ENCODE measurements at regions not wholly inside any gene's neighbourhood (a gene's known extent, or its start where the extent isn't known, plus 50 kb on each side); places are given as distances from the start of the nearest gene placed in this dataset.

GRCh38 chr5:144680711-144681110, 510.0 kb downstream of the KCTD16 start:
- no peaks in the 10 kb centered on the region for H3K9me3 ChIP-seq (ENCODE audit: insufficient read depth, low read depth, low read length)
- no peaks in the 10 kb centered on the region for H3K27me3 ChIP-seq (ENCODE audit: insufficient read depth, low read length)
- WGBS (ENCODE audit: extremely low coverage, insufficient coverage, insufficient read length) = no CpG with 5 or more reads among the region's 1 CpG
- DNase-seq = no peak
- H3K9ac ChIP-seq (ENCODE audit: low read length) = no peak overlapping the region
- no peak overlapping the region for H2BK5ac ChIP-seq (ENCODE audit: low read depth, low read length, poor library complexity)
- no peaks in the 10 kb centered on the region for H3K79me1 ChIP-seq (ENCODE audit: low read length)
- no peak overlapping the region for H2AK5ac ChIP-seq (ENCODE audit: low read length)
- no peaks in the 10 kb centered on the region for H3K4me1 ChIP-seq (ENCODE audit: control insufficient read depth in 1 of 2, insufficient read depth in 2 of 2, low read length in 2 of 2)
- H3K4me3 ChIP-seq (ENCODE audit: low read depth, low read length) = no peak overlapping the region
- no peak overlapping the region for H4K91ac ChIP-seq (ENCODE audit: low read depth, low read length)
- no peak overlapping the region for H4K8ac ChIP-seq (ENCODE audit: low read depth, low read length)
- no peak overlapping the region for H3K18ac ChIP-seq (ENCODE audit: low read length)
- no peak overlapping the region for H3K4ac ChIP-seq (ENCODE audit: low read depth, low read length)
- no peak overlapping the region for H4K12ac ChIP-seq (ENCODE audit: low read depth, low read length)
- H3K4me2 ChIP-seq (ENCODE audit: low read length) = no peak overlapping the region
- H2AFZ ChIP-seq (ENCODE audit: insufficient read depth, low read length, poor library complexity) = no peak overlapping the region
- H3K36me3 ChIP-seq (ENCODE audit: control insufficient read depth in 1 of 2, insufficient read depth in 2 of 2, low read length in 2 of 2) = no peaks in the 10 kb centered on the region
- H3K14ac ChIP-seq (ENCODE audit: low read length) = no peak overlapping the region
- no peak overlapping the region for H3K27ac ChIP-seq (ENCODE audit: low read depth, low read length)
- no peak overlapping the region for H2BK12ac ChIP-seq (ENCODE audit: low read length)
- no peak overlapping the region for H3K23ac ChIP-seq (ENCODE audit: low read length)
- H3K79me2 ChIP-seq (ENCODE audit: control insufficient read depth, insufficient read depth, low read length, poor library complexity) = no peaks in the 10 kb centered on the region
- H2BK120ac ChIP-seq (ENCODE audit: insufficient read depth, low read length, poor library complexity) = no peak overlapping the region

- Histone ChIP-seq H4K8ac (ENCODE audit: low read depth, low read length) (no peak overlapping the region), H4K12ac (ENCODE audit: low read depth, low read length) (no peak overlapping the region), H3K18ac (ENCODE audit: low read length) (no peak overlapping the region), H3K23ac (ENCODE audit: low read length) (no peak overlapping the region), H3K9ac (ENCODE audit: low read length) (no peak overlapping the region), H3K79me2 (ENCODE audit: control insufficient read depth, insufficient read depth, low read length, poor library complexity) (no peaks in the 10 kb centered on the region), H4K91ac (ENCODE audit: low read depth, low read length) (no peak overlapping the region), H2AK5ac (ENCODE audit: low read length) (no peak overlapping the region), H3K4ac (ENCODE audit: low read depth, low read length) (no peak overlapping the region), H2BK120ac (ENCODE audit: insufficient read depth, low read length, poor library complexity) (no peak overlapping the region), H3K79me1 (ENCODE audit: low read length) (no peaks in the 10 kb centered on the region), H3K9me3 (ENCODE audit: insufficient read depth, low read depth, low read length) (no peaks in the 10 kb centered on the region), H2AFZ (ENCODE audit: insufficient read depth, low read length, poor library complexity) (no peak overlapping the region), H3K14ac (ENCODE audit: low read length) (no peak overlapping the region), H3K4me2 (ENCODE audit: low read length) (no peak overlapping the region), H3K4me1 (ENCODE audit: control insufficient read depth in 1 of 2, insufficient read depth in 2 of 2, low read length in 2 of 2) (no peaks in the 10 kb centered on the region), H2BK5ac (ENCODE audit: low read depth, low read length, poor library complexity) (no peak overlapping the region), H3K4me3 (ENCODE audit: low read depth, low read length) (no peak overlapping the region), H3K36me3 (ENCODE audit: control insufficient read depth in 1 of 2, insufficient read depth in 2 of 2, low read length in 2 of 2) (no peaks in the 10 kb centered on the region), H3K27ac (ENCODE audit: low read depth, low read length) (no peak overlapping the region), H2BK12ac (ENCODE audit: low read length) (no peak overlapping the region), H3K27me3 (ENCODE audit: insufficient read depth, low read length) (no peaks in the 10 kb centered on the region)
- no CpG with 5 or more reads among the region's 1 CpG for WGBS (ENCODE audit: extremely low coverage, insufficient coverage, insufficient read length)
- DNase-seq = no peak
These were observed 500.4 kb downstream of the KCTD16 start for GRCh38 chr5:144671066-144671465.

- no peak overlapping the region for H3K4me3 ChIP-seq (ENCODE audit: low read depth, low read length)
- H2BK120ac ChIP-seq (ENCODE audit: insufficient read depth, low read length, poor library complexity) = no peak overlapping the region
- H3K4ac ChIP-seq (ENCODE audit: low read depth, low read length) = no peak overlapping the region
- no peak overlapping the region for H3K14ac ChIP-seq (ENCODE audit: low read length)
- no peak overlapping the region for H2BK5ac ChIP-seq (ENCODE audit: low read depth, low read length, poor library complexity)
- no peak for DNase-seq
- WGBS (ENCODE audit: extremely low coverage, insufficient coverage, insufficient read length) = no CpG with 5 or more reads among the region's 2 CpGs
- H4K91ac ChIP-seq (ENCODE audit: low read depth, low read length) = no peak overlapping the region
- H2BK12ac ChIP-seq (ENCODE audit: low read length) = no peak overlapping the region
- H3K18ac ChIP-seq (ENCODE audit: low read length) = no peak overlapping the region
- H3K23ac ChIP-seq (ENCODE audit: low read length) = no peak overlapping the region
- H3K4me2 ChIP-seq (ENCODE audit: low read length) = no peak overlapping the region
- H3K79me2 ChIP-seq (ENCODE audit: control insufficient read depth, insufficient read depth, low read length, poor library complexity) = no peaks in the 10 kb centered on the region
- H3K4me1 ChIP-seq (ENCODE audit: control insufficient read depth in 1 of 2, insufficient read depth in 2 of 2, low read length in 2 of 2) = no peaks in the 10 kb centered on the region
- H3K36me3 ChIP-seq (ENCODE audit: control insufficient read depth in 1 of 2, insufficient read depth in 2 of 2, low read length in 2 of 2) = no peaks in the 10 kb centered on the region
- H3K9ac ChIP-seq (ENCODE audit: low read length) = no peak overlapping the region
- H4K8ac ChIP-seq (ENCODE audit: low read depth, low read length) = no peak overlapping the region
- no peak overlapping the region for H3K27ac ChIP-seq (ENCODE audit: low read depth, low read length)
- no peak overlapping the region for H2AFZ ChIP-seq (ENCODE audit: insufficient read depth, low read length, poor library complexity)
- no peaks in the 10 kb centered on the region for H3K27me3 ChIP-seq (ENCODE audit: insufficient read depth, low read length)
- no peaks in the 10 kb centered on the region for H3K79me1 ChIP-seq (ENCODE audit: low read length)
- no peak overlapping the region for H2AK5ac ChIP-seq (ENCODE audit: low read length)
- H3K9me3 ChIP-seq (ENCODE audit: insufficient read depth, low read depth, low read length) = no peaks in the 10 kb centered on the region
- H4K12ac ChIP-seq (ENCODE audit: low read depth, low read length) = no peak overlapping the region
These were observed 489.1 kb downstream of the KCTD16 start for GRCh38 chr5:144659634-144660227.

- Histone ChIP-seq H3K4me2 (ENCODE audit: low read length) (no peak overlapping the region), H3K27ac (ENCODE audit: low read depth, low read length) (no peak overlapping the region)
- no CpG with 5 or more reads among the region's 3 CpGs for WGBS (ENCODE audit: extremely low coverage, insufficient coverage, insufficient read length)
These were observed 473.6 kb downstream of the KCTD16 start for GRCh38 chr5:144644317-144644716.

More at GRCh38 chr5:144644317-144644716, 473.6 kb downstream of the KCTD16 start:
- no peak overlapping the region for H3K14ac ChIP-seq (ENCODE audit: low read length)
- no peak overlapping the region for H3K9ac ChIP-seq (ENCODE audit: low read length)
- H3K27me3 ChIP-seq (ENCODE audit: insufficient read depth, low read length) = no peaks in the 10 kb centered on the region
- H3K18ac ChIP-seq (ENCODE audit: low read length) = no peak overlapping the region
- H2AFZ ChIP-seq (ENCODE audit: insufficient read depth, low read length, poor library complexity) = no peak overlapping the region
- H2BK12ac ChIP-seq (ENCODE audit: low read length) = no peak overlapping the region
- H3K36me3 ChIP-seq (ENCODE audit: control insufficient read depth in 1 of 2, insufficient read depth in 2 of 2, low read length in 2 of 2) = no peaks in the 10 kb centered on the region
- H3K4me3 ChIP-seq (ENCODE audit: low read depth, low read length) = no peak overlapping the region
- H3K4ac ChIP-seq (ENCODE audit: low read depth, low read length) = no peak overlapping the region
- H3K9me3 ChIP-seq (ENCODE audit: insufficient read depth, low read depth, low read length) = no peaks in the 10 kb centered on the region
- H4K12ac ChIP-seq (ENCODE audit: low read depth, low read length) = no peak overlapping the region
- no peak overlapping the region for H3K23ac ChIP-seq (ENCODE audit: low read length)
- no peak overlapping the region for H2BK5ac ChIP-seq (ENCODE audit: low read depth, low read length, poor library complexity)
- no peaks in the 10 kb centered on the region for H3K79me1 ChIP-seq (ENCODE audit: low read length)
- H3K79me2 ChIP-seq (ENCODE audit: control insufficient read depth, insufficient read depth, low read length, poor library complexity) = no peaks in the 10 kb centered on the region
- no peak for DNase-seq
- H4K91ac ChIP-seq (ENCODE audit: low read depth, low read length) = no peak overlapping the region
- H2AK5ac ChIP-seq (ENCODE audit: low read length) = no peak overlapping the region
- no peaks in the 10 kb centered on the region for H3K4me1 ChIP-seq (ENCODE audit: control insufficient read depth in 1 of 2, insufficient read depth in 2 of 2, low read length in 2 of 2)
- no peak overlapping the region for H2BK120ac ChIP-seq (ENCODE audit: insufficient read depth, low read length, poor library complexity)
- no peak overlapping the region for H4K8ac ChIP-seq (ENCODE audit: low read depth, low read length)

All from trophoblast cell (in vitro differentiated cells and primary cell).